ENCODE measurements at regions not wholly inside any gene's neighbourhood (a gene's known extent, or its start where the extent isn't known, plus 50 kb on each side); places are given as distances from the start of the nearest gene placed in this dataset.
"Not testable (repeated sequence)": the region's sequence is repeated elsewhere in the genome, so short reads cannot be mapped to it uniquely, and the experiment has no call there.

DNA sequence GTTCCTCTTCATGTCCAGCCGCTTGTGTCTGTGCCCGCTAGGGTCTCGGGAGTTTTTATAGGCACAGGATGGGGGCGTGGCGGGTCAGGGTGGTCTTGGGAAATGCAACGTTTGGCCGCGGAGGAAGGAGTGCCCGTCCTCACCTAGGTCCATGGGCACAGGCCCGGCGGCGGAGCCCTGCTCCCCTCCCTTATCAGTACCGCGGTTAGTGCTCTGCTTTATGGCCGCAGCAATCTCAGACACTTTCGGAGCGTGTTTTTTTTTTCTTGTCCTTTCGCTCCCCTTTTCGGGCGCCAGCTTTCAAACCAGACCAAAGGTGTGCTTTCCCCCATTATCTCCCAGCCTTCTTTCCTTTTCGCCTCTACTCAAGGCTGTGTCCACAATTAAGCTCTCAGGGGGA lies 503.9 kb downstream of the PRIM2 start:
- H3K4me1 Mint-ChIP-seq (ENCODE audit: low read depth); H3K27ac Mint-ChIP-seq; H3K4me3 Mint-ChIP-seq; H3K36me3 Mint-ChIP-seq (ENCODE audit: low read depth); DNase-seq; H3K9me3 Mint-ChIP-seq: not testable (repeated sequence)
- peaks cover 41% of the 10 kb centered on the region for H3K27me3 Mint-ChIP-seq

DNA sequence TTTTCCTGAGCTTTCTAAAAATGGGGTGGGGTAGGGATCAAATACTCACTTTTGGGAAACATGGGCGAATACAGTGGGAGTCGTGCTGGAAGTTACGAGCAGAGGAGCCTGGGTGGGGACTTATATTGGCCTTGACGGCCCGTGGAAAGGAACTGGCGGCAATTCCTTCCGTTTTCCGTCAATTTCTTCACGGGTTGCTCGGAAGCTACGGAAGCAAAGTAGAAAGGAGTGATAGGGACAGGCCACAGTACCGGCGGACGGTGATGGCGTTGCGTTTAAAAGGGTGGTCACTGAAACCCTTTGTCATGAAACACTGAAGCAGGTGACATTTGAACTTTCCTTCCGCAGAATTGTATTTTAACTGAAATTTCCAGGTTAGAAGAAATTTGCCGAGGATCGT lies 505.0 kb downstream of the PRIM2 start:
- H3K4me1 Mint-ChIP-seq (ENCODE audit: low read depth); H3K27ac Mint-ChIP-seq; H3K4me3 Mint-ChIP-seq; DNase-seq; H3K36me3 Mint-ChIP-seq (ENCODE audit: low read depth); H3K9me3 Mint-ChIP-seq: not testable (repeated sequence)
- H3K27me3 Mint-ChIP-seq, result peaks cover 47% of the 10 kb centered on the region

DNA sequence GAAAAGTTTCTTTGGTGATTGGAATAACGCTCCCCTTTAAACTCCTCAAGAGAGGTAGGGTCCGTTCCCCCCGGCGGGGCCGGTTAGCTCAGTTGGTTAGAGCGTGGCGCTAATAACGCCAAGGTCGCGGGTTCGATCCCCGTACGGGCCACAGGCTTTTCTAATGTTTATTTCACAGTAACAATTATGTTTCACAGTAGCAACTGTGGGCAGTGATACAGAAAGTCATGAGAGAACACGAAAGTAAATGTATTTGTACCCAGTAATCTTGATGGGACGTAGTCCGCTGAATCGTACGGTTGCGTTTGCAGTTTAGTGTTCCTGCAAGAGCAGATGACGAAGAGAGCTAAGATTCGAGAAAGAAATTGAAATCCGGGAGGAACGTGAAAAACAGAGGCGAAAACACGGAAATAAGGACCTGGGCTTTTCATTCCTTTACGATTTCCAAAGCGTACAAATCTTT lies 505.5 kb downstream of the PRIM2 start:
- Mint-ChIP-seq H3K9me3 (no peaks in the 10 kb centered on the region), H3K27ac (no peak overlapping the region), H3K36me3 (ENCODE audit: low read depth) (no peaks in the 10 kb centered on the region), H3K4me3 (no peak overlapping the region), H3K27me3 (peaks cover 45% of the 10 kb centered on the region), H3K4me1 (ENCODE audit: low read depth) (peaks cover 3% of the 10 kb centered on the region)
- no peak for DNase-seq

GRCh38 chr6:57837622-57838209 lies 520.3 kb downstream of the PRIM2 start:
- not testable (repeated sequence) for DNase-seq; H3K4me3 Mint-ChIP-seq; H3K4me1 Mint-ChIP-seq (ENCODE audit: low read depth); H3K9me3 Mint-ChIP-seq; H3K27ac Mint-ChIP-seq; H3K27me3 Mint-ChIP-seq; H3K36me3 Mint-ChIP-seq (ENCODE audit: low read depth)

DNA sequence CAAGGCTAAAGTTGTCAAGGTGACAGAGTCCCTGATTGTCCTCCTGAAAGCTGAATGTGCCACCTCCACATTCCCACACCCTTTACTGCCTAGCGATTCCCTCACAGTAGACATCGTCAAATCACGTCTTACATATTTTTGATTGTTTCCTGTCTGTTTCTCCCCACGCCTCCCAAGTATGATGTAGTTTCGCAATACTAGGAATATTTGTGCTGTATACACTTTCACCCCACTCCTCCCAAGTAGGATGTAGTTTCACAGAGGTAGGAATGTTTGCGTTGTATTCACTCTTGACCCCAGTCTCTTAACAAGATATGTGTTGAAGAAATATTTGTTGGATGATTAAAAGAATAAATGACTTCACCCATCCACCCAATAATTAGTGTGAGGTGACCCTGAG lies 524.1 kb downstream of the PRIM2 start:
- H3K4me1 Mint-ChIP-seq (ENCODE audit: low read depth); H3K27me3 Mint-ChIP-seq; H3K36me3 Mint-ChIP-seq (ENCODE audit: low read depth); DNase-seq; H3K4me3 Mint-ChIP-seq; H3K9me3 Mint-ChIP-seq; H3K27ac Mint-ChIP-seq: not testable (repeated sequence)

DNA sequence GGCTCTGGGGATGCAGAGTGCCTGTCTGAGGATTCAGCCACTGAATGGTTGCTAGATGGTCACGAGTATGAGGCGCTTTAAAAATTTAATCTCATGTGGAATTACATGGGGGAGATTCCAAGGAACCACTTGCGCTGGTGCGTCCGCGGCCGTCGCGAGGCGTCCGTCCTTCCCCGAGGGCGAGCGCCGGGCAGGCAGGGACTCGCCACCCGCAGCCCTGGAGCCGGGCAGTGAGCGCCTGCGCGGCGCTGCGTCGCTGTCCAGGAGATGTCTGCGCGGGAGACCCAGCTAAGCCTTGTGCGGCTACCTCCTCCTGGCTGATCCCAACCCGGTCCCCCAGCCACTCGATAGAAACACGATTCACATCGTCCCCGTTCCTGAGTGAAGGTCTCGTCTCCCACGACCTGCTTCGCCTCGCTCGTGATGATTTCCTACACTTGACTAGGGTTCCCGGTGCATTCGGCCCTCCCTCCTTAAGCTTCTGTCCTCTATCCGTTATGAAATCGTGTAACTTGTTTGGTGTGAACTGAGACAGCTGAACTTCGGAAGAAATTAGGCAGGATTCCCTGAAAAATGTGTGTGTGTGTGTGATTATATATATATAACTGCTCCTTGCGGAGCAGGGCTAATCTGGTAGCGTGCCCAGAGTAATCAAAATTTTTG lies 536.4 kb downstream of the PRIM2 start:
- DNase-seq; H3K9me3 Mint-ChIP-seq; H3K4me1 Mint-ChIP-seq (ENCODE audit: low read depth); H3K36me3 Mint-ChIP-seq (ENCODE audit: low read depth); H3K4me3 Mint-ChIP-seq; H3K27ac Mint-ChIP-seq: not testable (repeated sequence)
- H3K27me3 Mint-ChIP-seq, result peaks cover 31% of the 10 kb centered on the region

DNA sequence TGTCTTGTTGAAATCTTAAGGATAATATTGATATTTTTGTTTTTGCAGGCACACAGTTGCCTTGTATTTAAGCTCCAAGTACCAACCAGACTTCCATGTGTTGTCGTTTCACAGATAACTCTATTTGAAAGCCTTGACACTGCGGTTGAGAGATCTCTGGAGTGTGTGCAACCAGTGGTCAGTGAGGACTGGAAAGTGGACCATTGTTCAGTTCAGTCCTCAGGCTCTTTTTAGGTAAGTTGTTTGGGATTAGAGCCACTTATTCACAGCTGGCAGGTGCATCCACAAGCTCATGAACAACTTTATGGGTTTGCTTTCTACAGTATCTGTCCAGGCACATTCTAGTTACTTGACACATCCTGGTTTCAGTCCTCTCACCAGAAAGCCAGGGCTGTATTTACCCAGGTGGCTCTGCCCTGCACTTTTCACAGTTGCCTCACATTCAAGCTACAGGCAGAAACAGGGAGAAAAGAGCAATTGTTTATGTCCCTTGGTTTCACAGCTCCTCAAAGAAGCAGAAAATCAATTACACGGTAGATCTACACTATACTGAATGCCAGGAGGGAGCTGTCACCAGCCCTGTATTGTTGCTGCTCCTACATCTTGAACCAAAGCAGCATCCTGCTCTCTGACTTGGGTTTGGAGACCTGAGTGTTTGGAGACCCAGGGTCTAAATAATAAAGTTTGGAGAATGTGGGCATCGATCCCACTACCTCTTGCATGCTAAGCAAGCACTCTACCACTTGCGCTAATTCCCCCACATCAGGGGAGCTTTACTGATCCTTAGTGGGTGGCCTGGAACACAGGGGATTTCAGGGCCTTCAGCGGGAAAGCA lies 543.3 kb downstream of the PRIM2 start:
- not testable (repeated sequence) for H3K36me3 Mint-ChIP-seq (ENCODE audit: low read depth); H3K9me3 Mint-ChIP-seq; H3K4me1 Mint-ChIP-seq (ENCODE audit: low read depth); H3K27ac Mint-ChIP-seq; DNase-seq; H3K4me3 Mint-ChIP-seq
- peaks cover 11% of the 10 kb centered on the region for H3K27me3 Mint-ChIP-seq

- H3K9me3 Mint-ChIP-seq; H3K36me3 Mint-ChIP-seq (ENCODE audit: low read depth): not testable (repeated sequence)
These were observed 552.7 kb downstream of the PRIM2 start for GRCh38 chr6:57870083-57870482.

GRCh38 chr6:57873424-57873823 lies 556.0 kb downstream of the PRIM2 start:
- not testable (repeated sequence) for DNase-seq; H3K36me3 Mint-ChIP-seq (ENCODE audit: low read depth); H3K4me3 Mint-ChIP-seq; H3K27ac Mint-ChIP-seq; H3K27me3 Mint-ChIP-seq; H3K4me1 Mint-ChIP-seq (ENCODE audit: low read depth); H3K9me3 Mint-ChIP-seq

More at GRCh38 chr6:57870083-57870482, 552.7 kb downstream of the PRIM2 start:
- not testable (repeated sequence) for H3K4me1 Mint-ChIP-seq (ENCODE audit: low read depth); DNase-seq; H3K4me3 Mint-ChIP-seq; H3K27ac Mint-ChIP-seq; H3K27me3 Mint-ChIP-seq

DNA sequence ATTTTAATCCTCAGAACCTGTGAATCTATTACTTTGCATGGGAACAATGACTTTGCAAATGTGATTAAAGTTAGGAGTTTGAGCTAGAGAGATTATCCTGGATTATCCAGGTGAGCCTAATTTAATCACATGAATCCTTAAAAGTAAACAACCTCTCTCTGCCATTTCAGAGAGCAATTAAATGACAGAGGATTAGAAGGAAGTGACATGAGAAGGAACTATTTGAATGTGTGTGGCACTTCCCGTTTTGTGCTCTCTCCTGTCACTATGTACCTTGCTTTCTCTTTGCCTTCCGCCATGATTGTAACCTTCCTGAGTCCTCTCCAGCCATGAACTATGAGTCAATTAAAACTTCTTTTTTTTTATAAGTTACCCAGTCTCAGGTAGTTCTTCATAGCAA lies 559.2 kb downstream of the PRIM2 start:
- not testable (repeated sequence) for H3K9me3 Mint-ChIP-seq; H3K27ac Mint-ChIP-seq; H3K36me3 Mint-ChIP-seq (ENCODE audit: low read depth)

DNA sequence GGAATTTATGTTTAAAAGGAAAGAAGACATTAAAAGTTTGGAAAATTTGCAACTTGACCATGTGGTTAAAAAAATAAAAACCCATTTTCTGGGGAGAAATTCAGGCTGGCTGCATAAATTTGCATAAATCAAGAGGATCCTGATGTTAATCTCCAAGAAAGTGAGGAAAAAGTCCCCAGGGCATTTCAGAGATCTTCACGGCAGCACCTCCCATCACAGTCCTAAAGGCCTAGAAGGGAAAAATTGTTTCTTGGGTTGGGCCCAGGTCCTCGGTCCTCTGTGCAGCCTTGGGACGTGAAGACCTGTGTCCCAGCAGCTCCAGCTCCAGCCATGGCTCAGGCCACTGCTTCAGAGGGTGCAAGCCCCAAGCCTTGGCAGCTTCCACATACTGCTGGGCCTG lies 560.3 kb downstream of the PRIM2 start:
- DNase-seq; H3K4me3 Mint-ChIP-seq; H3K9me3 Mint-ChIP-seq; H3K36me3 Mint-ChIP-seq (ENCODE audit: low read depth); H3K27me3 Mint-ChIP-seq; H3K27ac Mint-ChIP-seq; H3K4me1 Mint-ChIP-seq (ENCODE audit: low read depth): not testable (repeated sequence)

More for the DNA sequence above, 559.2 kb downstream of the PRIM2 start:
- not testable (repeated sequence) for H3K27me3 Mint-ChIP-seq; H3K4me1 Mint-ChIP-seq (ENCODE audit: low read depth); DNase-seq; H3K4me3 Mint-ChIP-seq

DNA sequence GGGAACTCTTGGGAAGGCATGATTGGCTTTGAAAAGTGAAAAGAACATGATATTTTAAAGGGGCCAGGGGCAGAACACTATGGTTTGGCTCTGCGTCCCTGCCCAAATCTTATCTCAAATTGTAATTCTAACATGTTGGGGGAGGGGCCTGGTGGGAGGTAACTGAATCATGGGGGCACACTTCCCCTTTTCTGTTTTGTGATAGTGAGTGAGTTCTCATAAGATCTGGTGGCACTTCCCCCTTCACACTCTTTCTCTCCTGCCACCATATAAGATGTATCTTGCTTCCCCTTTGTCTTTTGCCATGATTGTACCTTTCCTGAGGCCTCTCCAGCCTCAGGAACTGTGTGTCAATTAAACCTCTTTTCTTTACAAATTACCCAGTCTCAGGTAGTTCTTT lies 561.4 kb downstream of the PRIM2 start:
- not testable (repeated sequence) for H3K4me3 Mint-ChIP-seq; H3K4me1 Mint-ChIP-seq (ENCODE audit: low read depth); H3K27ac Mint-ChIP-seq; H3K27me3 Mint-ChIP-seq; DNase-seq; H3K36me3 Mint-ChIP-seq (ENCODE audit: low read depth); H3K9me3 Mint-ChIP-seq

DNA sequence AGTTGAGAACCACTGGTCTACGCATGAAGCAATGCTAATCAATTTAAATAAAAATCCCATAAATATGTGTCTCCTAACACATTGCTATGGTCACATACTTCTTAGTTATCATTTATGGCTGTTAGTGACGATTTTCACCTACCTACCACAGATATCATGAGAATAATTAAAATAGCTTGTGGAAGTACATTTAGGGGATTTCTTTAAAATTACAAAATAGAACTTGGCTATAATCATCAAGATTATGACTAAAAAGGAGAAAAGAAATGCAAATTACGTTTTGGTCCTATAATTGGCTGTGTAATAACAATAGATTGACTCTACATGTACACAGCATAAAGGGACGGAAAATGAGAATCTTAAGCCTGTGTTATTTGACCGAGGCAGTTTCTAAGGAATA lies 581.4 kb downstream of the PRIM2 start:
- H3K9me3 Mint-ChIP-seq; H3K27me3 Mint-ChIP-seq; H3K27ac Mint-ChIP-seq; DNase-seq; H3K4me1 Mint-ChIP-seq (ENCODE audit: low read depth); H3K4me3 Mint-ChIP-seq; H3K36me3 Mint-ChIP-seq (ENCODE audit: low read depth): not testable (repeated sequence)

- not testable (repeated sequence) for H3K27me3 Mint-ChIP-seq, H3K9me3 Mint-ChIP-seq, DNase-seq
These were observed 583.4 kb downstream of the PRIM2 start for GRCh38 chr6:57900687-57901399.

DNA sequence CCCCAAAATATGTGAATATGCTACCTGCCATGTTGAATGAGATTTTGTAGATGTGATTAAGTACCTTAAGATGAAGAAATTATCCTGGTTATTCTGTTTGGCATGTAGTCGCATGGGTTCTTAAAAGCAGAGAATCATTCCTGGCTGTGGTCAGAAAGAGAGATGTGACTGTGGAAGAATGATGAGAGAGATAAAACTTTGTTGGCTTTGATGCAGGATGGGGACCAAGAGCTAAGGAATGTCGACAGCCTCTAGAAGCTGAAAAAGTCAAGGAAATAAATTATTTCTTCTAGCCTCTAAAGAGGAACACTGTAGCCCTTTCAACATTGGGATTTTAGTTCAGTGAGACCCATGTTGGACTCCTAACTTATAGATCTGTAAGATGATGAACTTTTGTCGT lies 584.0 kb downstream of the PRIM2 start:
- not testable (repeated sequence) for H3K4me1 Mint-ChIP-seq (ENCODE audit: low read depth); H3K27ac Mint-ChIP-seq; H3K36me3 Mint-ChIP-seq (ENCODE audit: low read depth); H3K9me3 Mint-ChIP-seq; H3K4me3 Mint-ChIP-seq; DNase-seq; H3K27me3 Mint-ChIP-seq

More at GRCh38 chr6:57900687-57901399, 583.4 kb downstream of the PRIM2 start:
- not testable (repeated sequence) for H3K4me3 Mint-ChIP-seq; H3K4me1 Mint-ChIP-seq (ENCODE audit: low read depth); H3K36me3 Mint-ChIP-seq (ENCODE audit: low read depth); H3K27ac Mint-ChIP-seq

All from activated T-cell treated with anti-CD3 and anti-CD28 coated beads, Interleukin-2, amount 50 U/mL, for 24 hours (primary cell).